ENCODE measurements at regions not wholly inside any gene's neighbourhood (a gene's known extent, or its start where the extent isn't known, plus 50 kb on each side); places are given as distances from the start of the nearest gene placed in this dataset.

- DNase-seq = no peak
Measured at GRCh38 chr11:110824912-110825620, 112.8 kb upstream of the ARHGAP20 start.

GRCh38 chr11:110818032-110818687 lies 105.9 kb upstream of the ARHGAP20 start:
- DNase-seq = no peak

GRCh38 chr11:110812086-110812733 lies 100.0 kb upstream of the ARHGAP20 start:
- DNase-seq = no peak

- no peak for DNase-seq
Measured at GRCh38 chr11:110809417-110810199, 97.4 kb upstream of the ARHGAP20 start.

GRCh38 chr11:110808248-110808647 lies 96.0 kb upstream of the ARHGAP20 start:
- no peak for DNase-seq

- no peak for DNase-seq
Measured at GRCh38 chr11:110807801-110808200, 95.6 kb upstream of the ARHGAP20 start.

GRCh38 chr11:110805756-110806155 lies 93.5 kb upstream of the ARHGAP20 start:
- no peak for DNase-seq

- no peak for DNase-seq
Measured at GRCh38 chr11:110802162-110802561, 89.9 kb upstream of the ARHGAP20 start.

GRCh38 chr11:110801328-110801727 lies 89.1 kb upstream of the ARHGAP20 start:
- DNase-seq = no peak

GRCh38 chr11:110798201-110798900 lies 86.1 kb upstream of the ARHGAP20 start:
- peak; percentile 81 for DNase-seq

- no peak for DNase-seq
Measured at GRCh38 chr11:110797453-110797852, 85.2 kb upstream of the ARHGAP20 start.

- DNase-seq = no peak
Measured at GRCh38 chr11:110795112-110795624, 82.9 kb upstream of the ARHGAP20 start.

- DNase-seq = no peak
Measured at GRCh38 chr11:110793556-110793955, 81.3 kb upstream of the ARHGAP20 start.

GRCh38 chr11:110791621-110792020 lies 79.4 kb upstream of the ARHGAP20 start:
- DNase-seq = no peak

- DNase-seq = no peak
Measured at GRCh38 chr11:110787680-110788079, 75.4 kb upstream of the ARHGAP20 start.

GRCh38 chr11:110786226-110786902 lies 74.1 kb upstream of the ARHGAP20 start:
- DNase-seq = no peak

GRCh38 chr11:110785398-110785797 lies 73.2 kb upstream of the ARHGAP20 start:
- no peak for DNase-seq

- DNase-seq = no peak
Measured at GRCh38 chr11:110782616-110783015, 70.4 kb upstream of the ARHGAP20 start.

- no peak for DNase-seq
Measured at GRCh38 chr11:110779108-110779507, 66.9 kb upstream of the ARHGAP20 start.

GRCh38 chr11:110778343-110778742 lies 66.1 kb upstream of the ARHGAP20 start:
- DNase-seq = no peak

GRCh38 chr11:110777775-110778174 lies 65.5 kb upstream of the ARHGAP20 start:
- DNase-seq = no peak

- no peak for DNase-seq
Measured at GRCh38 chr11:110776081-110776480, 63.8 kb upstream of the ARHGAP20 start.
